GM21381 (cell line): ENCODE measurements at regions not wholly inside any gene's neighbourhood (a gene's known extent, or its start where the extent isn't known, plus 50 kb on each side); places are given as distances from the start of the nearest gene placed in this dataset.
"Not testable (repeated sequence)": the region's sequence is repeated elsewhere in the genome, so short reads cannot be mapped to it uniquely, and the experiment has no call there.

Source experiments
- ATAC-seq: cut with Tn5 transposase; IDR thresholded peaks from one replicate; pipeline ENCODE4 v1.9.1; 2021; ENCODE audit warnings: mild to moderate bottlenecking, moderate library complexity; ENCODE audit not compliant: unreplicated experiment

DNA sequence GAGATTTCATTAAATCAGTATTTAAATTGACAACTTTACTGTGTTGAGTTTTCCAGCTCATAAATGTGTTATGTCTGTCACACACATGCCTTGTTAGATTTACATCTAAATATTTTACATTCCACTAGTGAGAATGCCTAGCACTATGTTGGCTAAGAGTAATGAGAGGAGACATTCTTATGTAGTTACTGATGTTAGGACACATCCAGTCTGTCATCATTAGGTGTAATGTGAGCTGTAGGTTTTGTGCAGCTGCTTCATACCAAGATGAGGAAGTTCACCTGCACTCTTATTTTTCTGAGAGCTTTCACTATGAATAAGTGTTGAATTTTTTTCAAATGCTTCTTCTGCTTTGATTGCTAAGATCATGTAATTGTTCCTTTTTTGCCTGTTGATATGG lies 218.0 kb upstream of the IGFBP3 start:
- ATAC-seq = no peak

DNA sequence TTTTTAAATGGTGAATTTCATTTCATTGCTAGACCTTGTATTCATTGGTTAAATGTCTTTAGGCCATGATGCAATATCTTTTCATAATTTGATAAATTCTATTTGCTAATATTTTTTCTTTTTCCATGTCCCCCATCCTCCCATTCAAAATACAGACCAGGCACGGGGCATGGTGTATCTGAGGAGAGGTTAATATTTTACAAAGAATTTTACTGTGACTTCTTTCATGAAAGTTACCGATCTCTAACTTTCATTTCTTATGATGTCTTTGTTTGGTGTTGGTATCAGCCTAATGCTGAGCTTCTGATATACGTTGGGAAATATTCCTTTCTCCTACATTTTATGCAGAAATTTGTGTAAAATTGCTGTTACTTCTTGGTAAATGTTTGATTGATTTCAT lies 216.7 kb upstream of the IGFBP3 start:
- ATAC-seq = no peak

DNA sequence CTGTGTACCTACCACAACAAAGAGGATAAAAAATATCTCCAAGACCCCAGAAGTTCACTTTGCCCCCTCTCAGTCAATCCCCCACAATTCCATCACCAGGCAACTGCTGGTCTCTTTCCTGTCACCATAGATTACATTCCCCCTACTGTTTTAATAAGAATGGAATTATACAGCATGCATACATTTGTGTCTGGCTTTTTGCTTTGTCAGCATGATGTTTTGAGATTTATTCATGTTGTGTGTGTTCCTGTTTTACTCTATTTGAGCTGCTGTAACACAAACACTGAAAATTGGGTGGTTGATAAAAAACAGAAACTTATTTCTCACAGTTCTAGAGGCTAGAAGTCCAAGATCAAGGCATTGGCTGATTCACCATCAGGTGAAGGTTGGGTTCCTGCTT lies 214.5 kb upstream of the IGFBP3 start:
- no peak for ATAC-seq

DNA sequence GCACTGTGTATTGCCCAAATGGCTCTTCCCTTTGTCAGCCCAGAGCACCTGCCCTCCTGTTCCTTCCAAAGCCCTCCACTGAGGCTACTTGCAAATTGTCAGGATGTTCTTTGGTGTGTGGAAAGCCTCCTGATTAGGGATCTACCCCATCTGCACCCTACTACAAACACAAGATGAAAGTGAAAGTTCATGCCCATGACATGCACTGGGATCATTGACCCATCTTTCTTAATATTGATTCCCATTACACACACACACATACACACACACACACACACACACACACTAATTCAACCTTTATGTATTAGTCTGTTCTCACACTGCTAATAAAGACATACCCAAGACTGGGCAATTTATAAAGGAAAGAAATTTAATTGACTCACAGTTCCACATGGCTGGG lies 213.7 kb upstream of the IGFBP3 start:
- ATAC-seq = no peak

DNA sequence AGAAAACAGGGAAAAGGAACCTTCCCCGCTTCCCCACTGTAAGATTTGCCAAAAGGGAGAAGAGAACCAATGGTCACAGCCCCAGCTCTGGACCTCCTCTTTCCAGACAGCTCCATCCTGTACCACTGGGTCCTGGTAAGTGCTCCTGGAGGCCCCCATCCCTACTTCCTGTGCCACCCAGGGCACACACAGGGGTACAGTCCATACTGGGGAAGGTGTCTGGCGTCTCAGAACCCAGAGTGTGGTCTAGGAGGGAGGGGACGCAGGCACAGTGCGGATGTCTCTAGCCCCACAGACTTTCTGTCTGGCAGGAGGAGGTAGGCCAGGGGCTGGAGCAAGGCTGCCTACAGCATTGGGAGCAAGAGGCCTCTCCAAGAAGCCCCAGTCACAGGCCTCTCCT lies 213.3 kb upstream of the IGFBP3 start:
- no peak for ATAC-seq

DNA sequence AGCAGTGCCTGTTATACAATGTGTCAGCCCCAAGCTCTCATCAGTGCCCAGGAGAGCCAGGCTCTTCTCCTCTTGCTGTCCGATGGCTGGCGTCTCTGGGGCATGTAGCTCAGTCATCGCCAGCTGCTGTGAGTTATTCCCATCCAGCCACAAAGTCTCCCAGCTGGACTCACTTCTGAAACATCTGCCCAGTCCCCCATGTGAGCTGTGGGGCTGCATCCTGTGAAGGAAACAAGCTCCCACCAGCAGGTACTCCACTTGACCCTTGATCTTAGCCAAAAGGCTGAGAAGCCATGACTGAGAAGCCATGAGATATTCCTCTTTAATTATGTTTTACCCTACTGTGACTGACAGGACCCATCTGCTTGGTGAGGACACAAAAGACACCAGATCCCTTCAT lies 212.7 kb upstream of the IGFBP3 start:
- ATAC-seq = no peak

DNA sequence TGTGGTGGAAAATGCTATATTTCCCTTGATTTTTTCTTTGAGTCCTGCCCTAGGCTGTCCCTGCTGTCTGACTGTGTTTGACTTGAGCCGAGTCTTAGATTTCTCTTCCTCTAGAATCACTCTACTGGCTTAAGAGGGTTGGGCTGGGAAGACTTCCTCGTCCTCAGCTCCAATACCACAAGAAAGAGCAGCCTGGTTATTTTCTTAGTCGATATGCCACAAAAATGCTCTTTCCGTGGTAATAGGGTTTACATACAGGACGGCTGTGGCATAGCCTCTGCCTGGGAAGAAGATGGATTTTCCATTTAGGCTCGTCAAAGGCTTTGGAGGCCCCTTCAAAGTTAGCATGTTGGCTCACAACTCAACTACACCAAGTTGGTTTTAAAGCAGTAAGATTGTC lies 212.0 kb upstream of the IGFBP3 start:
- no peak for ATAC-seq

DNA sequence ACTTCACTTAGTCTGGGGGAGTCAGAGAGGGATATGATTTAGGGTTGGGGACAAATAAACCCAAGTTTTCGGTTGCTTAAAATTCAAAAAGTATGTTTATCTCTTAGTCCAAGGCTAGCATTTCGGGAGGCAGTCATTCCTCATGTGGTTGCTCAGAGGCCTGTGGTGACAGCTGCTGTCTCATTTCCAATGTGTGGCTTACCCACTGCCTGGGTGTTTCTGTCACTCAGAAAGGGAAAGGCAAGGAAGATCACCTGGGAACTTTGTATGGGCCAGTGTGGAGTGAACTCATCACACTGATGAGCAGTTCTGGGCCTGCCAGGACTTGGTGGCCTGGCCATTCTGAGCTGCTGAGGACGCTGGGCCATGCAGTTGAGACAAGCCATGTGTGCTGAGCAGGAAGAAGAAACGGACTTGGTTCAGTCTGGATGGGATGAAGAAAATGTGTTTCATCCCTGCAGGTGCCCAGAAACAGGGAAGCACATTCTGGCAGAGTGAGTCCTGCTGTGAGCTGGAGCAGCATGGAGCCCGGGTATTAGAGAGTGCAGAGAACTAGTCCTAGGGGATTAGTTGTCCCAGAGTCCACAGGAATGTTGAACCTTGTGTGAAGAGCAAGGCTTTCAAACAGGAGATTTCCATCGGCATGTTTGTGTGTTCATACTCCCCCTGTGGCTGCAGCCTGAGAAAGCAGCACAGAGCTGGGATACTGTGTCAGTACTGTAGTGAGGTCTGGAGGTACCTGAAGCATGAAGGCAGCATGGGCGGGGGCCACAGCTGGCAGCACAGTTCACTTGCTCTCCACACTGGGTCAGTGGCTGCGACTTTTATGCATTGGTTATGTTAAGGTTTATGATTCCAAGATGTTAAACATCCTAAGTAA lies 211.1 kb upstream of the IGFBP3 start:
- no peak for ATAC-seq

DNA sequence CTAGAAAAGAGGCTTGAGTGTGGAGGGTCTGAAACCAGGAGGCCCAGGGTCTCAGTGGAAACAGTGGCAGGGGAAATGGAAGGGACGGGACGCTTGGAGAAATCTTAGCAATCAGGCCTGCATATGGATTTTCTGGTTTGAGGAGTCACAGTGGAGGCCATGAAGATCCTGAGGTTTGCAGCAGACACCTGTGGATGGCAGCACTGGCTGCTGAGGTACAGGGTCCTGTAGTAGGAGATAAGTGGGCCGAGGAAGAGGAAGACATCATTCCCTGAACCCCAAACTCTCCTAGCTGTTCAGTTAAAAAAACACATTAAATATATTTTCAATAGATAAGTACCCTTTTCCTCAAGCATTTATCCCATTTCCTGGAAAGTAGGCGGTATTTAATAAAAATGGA lies 208.8 kb upstream of the IGFBP3 start:
- ATAC-seq = no peak

DNA sequence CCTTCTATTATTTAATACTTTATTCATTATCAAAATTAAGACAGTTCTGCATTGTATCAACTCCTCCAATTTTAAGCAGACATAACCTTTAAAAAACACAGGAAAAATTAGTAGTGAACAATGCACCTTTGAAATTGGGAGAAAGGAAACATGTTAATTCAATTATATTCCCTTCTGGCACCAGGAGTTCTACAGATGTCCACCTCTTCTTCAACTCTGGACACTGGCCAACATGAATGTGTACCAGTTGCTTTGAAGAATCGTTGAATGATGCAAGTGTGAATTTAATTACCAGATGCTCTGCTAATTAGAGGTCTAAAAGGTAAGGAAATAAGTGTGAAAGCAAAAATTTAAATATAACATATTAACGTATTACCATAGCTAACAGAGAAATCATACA lies 206.7 kb upstream of the IGFBP3 start:
- ATAC-seq = no peak

DNA sequence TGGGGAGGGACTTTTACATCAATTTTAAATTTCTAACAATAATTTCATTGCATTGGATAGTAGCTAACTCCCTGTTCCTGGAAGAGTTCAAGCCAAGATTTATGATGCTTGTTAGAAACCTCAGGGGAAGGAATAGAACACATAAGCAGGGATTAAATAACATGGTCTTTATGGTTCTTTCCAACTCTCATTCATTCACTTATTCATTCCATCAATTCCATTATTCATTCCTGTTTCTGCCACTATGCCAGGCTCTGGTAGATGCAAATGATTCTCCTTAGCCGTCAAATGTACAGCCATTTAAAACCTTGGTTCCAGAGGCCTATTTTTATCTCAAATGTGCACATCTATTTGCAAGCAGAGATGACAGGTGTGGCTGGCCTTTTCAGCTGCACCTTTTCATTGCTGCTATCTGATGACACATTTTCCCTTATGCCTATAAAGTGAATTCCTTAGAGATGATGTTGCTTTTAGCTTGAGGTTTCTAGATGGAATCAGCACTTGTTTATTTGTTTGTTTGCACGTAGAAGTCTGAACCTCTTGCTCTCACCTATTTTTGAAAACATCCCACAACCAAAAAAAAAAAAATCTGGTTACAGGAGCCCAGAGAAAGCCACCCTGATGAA lies 205.7 kb upstream of the IGFBP3 start:
- no peak for ATAC-seq

DNA sequence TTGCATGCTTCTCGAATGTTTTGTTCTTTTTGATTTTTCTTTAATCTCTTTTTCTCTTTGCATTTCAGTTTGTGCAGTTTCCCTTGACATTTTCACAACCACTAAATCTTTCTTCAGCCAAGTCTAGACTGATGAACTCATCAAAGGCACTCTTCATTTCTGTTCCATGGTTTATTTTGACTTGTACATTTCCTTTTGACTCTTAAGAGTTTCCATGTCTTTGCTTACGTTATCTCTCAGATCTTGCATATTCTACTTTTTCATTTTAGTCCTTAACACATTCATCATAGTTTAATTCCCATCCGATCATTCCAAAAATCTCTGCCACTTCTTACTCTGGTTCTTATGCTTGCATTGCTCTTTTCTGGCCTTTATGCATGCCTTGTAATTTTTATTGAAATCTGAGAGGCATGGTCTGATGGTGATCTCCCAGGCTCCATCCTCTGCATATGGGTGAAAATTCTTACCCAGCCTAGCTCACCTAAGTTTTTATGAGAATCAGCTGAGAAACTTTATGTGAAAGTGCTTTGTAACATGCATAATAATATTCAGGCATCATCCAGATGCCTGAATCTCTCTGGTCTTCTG lies 202.8 kb upstream of the IGFBP3 start:
- ATAC-seq = no peak

DNA sequence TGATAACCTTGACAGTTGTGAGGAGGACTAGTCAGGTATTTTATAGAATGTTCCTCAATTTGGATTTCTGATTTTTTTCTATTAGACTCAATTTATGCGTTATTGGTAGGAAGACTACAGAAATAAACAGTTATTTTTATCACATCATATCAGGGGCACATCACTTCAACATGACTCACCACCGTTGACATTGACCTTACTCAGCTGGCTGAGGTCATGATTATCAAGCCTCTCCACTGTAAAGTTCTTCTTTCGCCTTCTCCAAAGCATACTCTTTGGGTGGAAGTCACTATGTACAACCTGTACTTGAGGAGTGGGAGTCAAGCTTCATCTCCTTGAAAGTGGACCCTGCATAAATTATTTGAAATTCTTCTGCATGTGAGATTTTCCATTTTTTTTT lies 194.3 kb upstream of the IGFBP3 start:
- no peak for ATAC-seq

DNA sequence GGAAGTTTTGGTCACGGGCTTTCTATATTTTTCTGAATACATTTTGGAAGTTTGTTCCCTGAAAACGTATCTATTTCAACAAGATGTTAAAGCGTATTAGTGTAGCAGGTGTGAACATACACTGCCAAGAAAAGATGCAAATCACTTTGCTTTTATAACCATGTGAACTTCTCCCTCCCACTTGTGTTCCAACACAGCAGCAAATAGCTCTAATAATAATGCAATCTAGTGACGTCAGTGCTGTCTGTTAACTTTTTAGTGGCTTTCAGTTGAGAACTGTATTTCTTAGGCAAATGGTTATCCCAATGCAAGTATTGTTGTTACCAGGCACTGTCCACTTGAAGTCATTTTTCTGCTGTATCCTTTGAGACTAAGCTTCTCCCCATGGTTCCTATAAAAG lies 188.4 kb upstream of the IGFBP3 start:
- no peak for ATAC-seq

DNA sequence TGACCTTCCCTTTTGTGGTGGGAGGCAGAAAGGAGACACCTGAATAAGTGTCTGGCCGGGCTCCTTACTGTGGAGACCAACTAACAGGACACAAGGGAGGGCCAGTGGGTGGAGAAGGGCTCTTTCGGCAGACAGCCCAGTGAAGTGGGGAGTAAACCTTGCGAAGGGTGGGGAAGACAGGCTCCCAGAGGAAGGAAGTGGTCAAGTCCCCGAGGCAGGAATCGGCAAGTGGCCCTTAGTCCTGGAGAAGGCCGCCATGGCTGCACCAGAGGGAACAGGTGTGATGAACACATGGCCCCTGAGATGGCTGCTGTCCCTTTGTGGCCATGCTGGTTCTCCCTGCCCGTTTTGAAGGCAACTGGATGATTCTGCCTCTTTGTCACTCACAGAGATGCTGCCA lies 187.2 kb upstream of the IGFBP3 start:
- ATAC-seq = no peak

DNA sequence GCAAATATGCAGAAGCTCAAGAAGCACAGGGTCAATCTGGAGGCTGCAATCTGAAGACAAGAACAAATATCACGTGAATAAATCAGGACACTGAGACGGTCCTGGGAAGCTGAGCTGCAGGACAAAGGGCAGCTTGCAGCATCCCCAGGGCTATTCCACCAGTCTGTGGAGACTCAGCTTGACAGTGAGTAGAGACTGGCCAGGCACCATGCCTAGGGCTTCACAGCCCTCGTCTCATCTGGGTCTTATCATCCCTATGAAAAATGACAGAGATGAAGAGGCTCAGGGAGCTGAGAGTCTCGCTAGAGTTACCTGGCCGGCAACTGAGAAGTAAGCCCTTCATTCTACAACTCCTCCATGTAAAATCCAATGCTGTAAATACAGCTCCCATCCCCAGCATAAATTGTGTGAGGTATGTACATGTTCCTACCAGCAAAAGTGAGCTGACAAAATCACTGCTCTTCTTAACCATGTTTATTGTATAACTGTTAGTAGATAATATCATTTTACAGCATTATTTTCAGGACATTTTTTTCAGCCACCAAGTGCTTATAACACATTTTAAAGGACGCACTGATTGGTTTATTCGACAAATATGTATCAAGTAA lies 186.6 kb upstream of the IGFBP3 start:
- ATAC-seq = no peak

DNA sequence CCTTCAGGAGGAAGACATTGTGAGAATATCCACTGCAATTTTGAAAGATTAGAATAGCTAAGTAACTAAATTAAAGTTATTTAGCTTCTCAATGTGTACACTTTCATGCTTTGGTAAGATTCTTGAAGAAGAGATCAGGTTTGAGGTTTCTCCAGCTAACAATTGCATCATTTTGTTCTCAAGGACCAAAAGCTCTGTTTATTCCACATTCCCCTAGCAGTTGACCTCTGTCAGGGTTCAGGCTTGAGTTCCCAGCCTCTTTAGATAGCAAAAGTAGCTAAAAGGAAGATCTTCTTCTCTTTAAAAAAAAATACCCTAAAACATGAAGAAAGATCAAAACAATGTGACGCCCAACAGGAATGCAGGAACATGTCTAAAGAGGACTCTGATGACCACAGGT lies 179.4 kb upstream of the IGFBP3 start:
- no peak for ATAC-seq

DNA sequence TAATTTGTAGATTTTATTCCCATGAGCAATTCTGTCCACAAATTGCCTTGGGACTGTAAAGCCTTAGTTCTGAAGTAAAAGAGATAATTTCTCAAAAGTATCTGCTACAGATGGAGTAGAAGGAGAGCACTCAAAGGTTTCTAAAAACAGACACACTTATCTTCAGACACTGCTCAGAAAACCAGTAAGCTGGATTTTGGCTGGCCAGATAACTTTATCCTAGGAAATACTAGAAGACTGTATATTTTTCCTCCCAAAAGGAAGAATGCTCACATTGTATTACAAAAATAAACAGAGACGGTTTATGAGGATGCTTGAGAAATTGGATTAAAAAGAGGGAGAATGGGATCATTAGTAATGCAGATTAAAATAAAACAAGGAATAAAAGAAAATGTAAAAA lies 178.0 kb upstream of the IGFBP3 start:
- no peak for ATAC-seq

DNA sequence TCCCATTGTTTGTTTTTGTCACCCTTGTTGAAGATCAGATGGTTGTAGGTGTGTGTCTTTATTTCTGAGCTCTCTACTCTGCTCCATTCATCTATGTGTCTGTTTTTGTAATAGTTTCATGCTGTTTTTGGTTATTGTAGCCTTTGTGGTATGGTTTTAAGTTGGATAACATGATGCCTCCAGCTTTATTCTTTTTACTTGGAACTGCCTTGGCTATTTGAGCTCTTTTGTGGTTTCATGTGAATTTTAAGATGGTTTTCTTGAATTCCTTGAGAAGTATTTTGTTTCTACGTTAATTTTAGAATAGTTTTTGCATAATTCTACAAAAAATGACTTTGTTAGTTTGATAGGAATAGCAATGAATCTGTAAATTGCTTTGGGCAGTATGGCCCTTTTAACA lies 170.0 kb upstream of the IGFBP3 start:
- no peak for ATAC-seq

DNA sequence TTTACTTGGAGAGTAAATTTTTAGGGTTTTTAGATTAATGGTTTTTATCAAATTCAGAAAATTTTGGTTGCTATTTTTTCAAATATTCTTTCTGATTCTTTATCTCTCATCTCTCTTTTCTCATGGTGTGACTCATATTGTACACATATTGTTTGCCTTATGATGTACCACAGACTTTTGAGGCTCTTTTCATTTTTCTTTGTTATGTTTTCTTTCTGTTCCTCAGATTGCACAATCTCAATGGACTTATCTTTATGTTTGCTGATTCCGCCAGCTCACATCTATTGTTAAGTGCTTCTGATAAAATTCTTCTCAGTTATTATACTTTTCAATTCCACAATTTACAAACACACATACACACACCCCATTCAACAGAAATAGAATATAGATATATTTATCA lies 168.2 kb upstream of the IGFBP3 start:
- ATAC-seq = no peak

DNA sequence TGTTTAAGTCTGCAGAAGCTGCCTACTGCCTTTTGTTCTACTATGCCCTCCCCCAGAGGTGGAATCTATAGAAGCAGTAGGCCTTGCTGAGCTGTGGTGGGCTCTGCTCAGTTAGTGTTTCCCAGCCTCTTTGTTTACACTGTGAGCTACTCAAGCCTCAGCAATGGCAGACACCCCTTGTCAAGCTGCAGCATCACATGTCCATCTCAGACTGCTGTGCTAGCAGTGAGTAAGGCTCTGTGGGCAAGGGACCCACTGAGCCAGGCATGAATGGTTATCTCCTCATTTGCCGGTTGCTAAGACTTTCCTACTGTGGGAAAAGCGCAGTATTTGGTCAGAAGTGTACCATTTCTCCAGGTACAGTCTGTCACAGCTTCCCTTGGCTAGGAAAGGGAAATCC lies 167.4 kb upstream of the IGFBP3 start:
- not testable (repeated sequence) for ATAC-seq

DNA sequence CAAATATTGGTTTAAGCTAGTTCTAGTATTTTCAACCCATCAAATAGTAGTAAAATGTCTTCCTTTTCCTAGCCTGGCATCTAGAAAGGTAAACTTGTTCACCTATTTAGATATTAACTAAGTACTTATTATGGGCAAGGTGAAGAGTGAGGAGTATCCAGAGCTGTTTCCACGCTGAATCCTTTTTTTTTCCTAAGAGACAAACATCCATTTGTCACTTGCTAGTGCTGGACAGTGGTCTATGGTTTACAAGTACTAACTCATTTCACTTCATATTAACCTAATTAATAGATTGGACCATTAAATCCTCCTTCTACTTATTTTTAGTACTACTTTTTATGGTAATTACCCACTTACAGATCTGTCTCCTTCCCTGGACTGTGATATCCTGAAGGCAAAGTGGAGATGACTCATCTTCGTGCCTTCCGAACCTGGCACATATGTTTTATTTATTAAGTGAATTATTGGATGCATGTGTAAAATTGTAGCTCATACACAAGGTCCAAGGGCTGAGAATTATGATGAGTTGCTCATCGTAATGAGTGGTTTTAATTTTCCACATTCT lies 159.6 kb upstream of the IGFBP3 start:
- no peak for ATAC-seq
